Uterus (tissue), 3 donors: ENCODE measurements at regions not wholly inside any gene's neighbourhood (a gene's known extent, or its start where the extent isn't known, plus 50 kb on each side); places are given as distances from the start of the nearest gene placed in this dataset. TPM values are rescaled to one million over a fixed set of nuclear protein-coding genes. Genes with fewer than 3 reads are reported as not detected.
"Not testable (repeated sequence)": the region's sequence is repeated elsewhere in the genome, so short reads cannot be mapped to it uniquely, and the experiment has no call there.

Experiments
- DNase-seq, 2 donors: peaks; one replicate each; pipeline ENCODE4 v3.0.0-alpha.2; 2019 to 2020
- H3K27ac ChIP-seq, 2 donors: fragments of 200-600 bp; sonication (generic); 1 replicate in 1 of 2; 2 replicates in 1 of 2; pipeline ENCODE4 v1.5.1; 2016 to 2018
- H3K27me3 ChIP-seq, 2 donors: fragments of 200-600 bp; sonication (generic); one replicate each; pipeline ENCODE4 v1.5.1; 2018 to 2019; ENCODE audit warnings: control low read depth in 1 of 2
- H3K36me3 ChIP-seq, 2 donors: fragments of 200-600 bp; sonication (generic); one replicate each; pipeline ENCODE4 v1.5.1; 2019; ENCODE audit warnings: control low read depth in 1 of 2
- H3K4me1 ChIP-seq, 2 donors: fragments of 200-600 bp; sonication (generic); one replicate each; pipeline ENCODE4 v1.5.1; 2018 to 2019; ENCODE audit warnings: control low read depth in 1 of 2
- H3K4me3 ChIP-seq, 2 donors: fragments of 200-600 bp; sonication (generic); 1 replicate in 1 of 2; 2 replicates in 1 of 2; pipeline ENCODE4 v1.5.1; 2018 to 2019; ENCODE audit warnings: mild to moderate bottlenecking in 1 of 2
- H3K9me3 ChIP-seq, 2 donors: fragments of 200-600 bp; sonication (generic); one replicate each; pipeline ENCODE4 v1.5.1; 2019; ENCODE audit warnings: control low read depth in 1 of 2
- POLR2A ChIP-seq, 2 donors: fragments of 450-650 bp; IDR thresholded peaks; one replicate each; pipeline ENCODE4 v1.6.1; 2016; ENCODE audit warnings: antibody characterized with exemption in 2 of 2, mild to moderate bottlenecking in 1 of 2, moderate library complexity in 1 of 2
- intact Hi-C: fragments of 100-400 bp; cut with DNase I; formaldehyde crosslinking; loops from one replicate; pipeline ENCODE4 v1.15.1; 2023; ENCODE audit warnings: low total_unique reads
- small RNA-seq: library from RNA; depleted of rRNA; stranded (forward); fragments of <200 nt; gene quantifications from one replicate; pipeline ENCODE3, GENCODE V24; 2016
- TF ChIP-seq, protein P1 (sequence below), 4 experiments: fragments of 200-600 bp in 2 of 4; fragments of 450-650 bp in 2 of 4; sonication (generic) in 2 of 4; IDR thresholded peaks; one replicate each; pipeline ENCODE4 v1.5.1; 2016 to 2019; ENCODE audit warnings: antibody characterized with exemption in 4 of 4, mild to moderate bottlenecking in 2 of 4, moderate library complexity in 1 of 4
- donor health status: DM: yes; HTN: yes; CAD: no.

DNA sequence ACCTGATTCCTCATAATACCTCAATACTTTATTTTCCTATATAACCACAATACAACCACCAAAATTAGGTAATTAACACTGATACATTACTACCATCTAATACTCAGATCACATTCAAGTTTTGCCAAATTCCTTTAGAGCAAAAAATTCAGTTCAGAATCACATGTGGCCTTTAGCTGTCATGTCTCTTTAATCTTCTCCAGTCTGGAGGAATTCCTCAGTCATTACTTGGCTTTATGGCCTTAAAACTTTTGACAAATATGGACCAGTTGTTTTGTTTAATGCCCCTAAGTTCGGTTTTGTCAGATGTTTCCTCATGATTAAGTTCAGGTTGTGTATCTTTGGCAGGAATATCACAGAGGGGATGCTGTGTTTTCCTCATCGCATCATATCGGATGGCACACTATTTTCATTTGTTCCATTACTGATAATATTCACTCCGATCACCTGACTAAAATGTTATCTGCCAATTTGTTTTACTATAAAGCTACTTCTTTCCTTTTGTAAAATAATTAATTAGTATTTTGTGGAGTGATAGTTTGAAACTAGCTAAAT is 51.2 kb upstream of the AKIRIN2 start:
- intact Hi-C loops, result no loop called here
- TF ChIP-seq, protein P1, sequence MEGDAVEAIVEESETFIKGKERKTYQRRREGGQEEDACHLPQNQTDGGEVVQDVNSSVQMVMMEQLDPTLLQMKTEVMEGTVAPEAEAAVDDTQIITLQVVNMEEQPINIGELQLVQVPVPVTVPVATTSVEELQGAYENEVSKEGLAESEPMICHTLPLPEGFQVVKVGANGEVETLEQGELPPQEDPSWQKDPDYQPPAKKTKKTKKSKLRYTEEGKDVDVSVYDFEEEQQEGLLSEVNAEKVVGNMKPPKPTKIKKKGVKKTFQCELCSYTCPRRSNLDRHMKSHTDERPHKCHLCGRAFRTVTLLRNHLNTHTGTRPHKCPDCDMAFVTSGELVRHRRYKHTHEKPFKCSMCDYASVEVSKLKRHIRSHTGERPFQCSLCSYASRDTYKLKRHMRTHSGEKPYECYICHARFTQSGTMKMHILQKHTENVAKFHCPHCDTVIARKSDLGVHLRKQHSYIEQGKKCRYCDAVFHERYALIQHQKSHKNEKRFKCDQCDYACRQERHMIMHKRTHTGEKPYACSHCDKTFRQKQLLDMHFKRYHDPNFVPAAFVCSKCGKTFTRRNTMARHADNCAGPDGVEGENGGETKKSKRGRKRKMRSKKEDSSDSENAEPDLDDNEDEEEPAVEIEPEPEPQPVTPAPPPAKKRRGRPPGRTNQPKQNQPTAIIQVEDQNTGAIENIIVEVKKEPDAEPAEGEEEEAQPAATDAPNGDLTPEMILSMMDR (IDR thresholded peaks at IDR 0.05), result no peak
- TF ChIP-seq POLR2A (IDR thresholded peaks at IDR 0.05), result no peak
- H3K4me3 ChIP-seq, result no peak overlapping the region

DNA sequence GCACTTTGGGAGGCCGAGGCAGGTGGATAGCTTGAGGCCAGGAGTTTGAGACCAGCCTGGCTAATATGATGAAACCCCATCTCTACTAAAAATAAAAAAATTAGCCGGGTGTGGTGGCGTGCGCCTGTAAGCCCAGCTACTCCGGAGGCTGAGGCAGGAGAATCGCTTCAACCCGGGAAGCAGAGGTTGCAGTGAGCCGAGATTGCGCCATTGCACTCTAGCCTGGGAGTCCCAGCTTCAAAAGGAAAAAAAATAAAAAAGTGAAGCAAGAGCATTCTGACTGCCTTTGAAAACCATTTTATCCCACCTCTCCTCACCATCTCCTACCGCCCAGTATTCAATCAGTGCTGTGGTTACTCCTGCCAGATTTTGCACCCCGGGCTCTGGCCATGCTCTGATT is 50.5 kb upstream of the AKIRIN2 start:
- H3K27ac ChIP-seq, intact Hi-C loops, H3K4me1 ChIP-seq, H3K9me3 ChIP-seq, DNase-seq, H3K4me3 ChIP-seq, H3K27me3 ChIP-seq, H3K36me3 ChIP-seq: not testable (repeated sequence)

More for the DNA sequence above, 51.2 kb upstream of the AKIRIN2 start:
- Histone ChIP-seq H3K9me3 (no peaks in the 10 kb centered on the region), H3K4me1 (no peaks in the 10 kb centered on the region), H3K27ac (no peak overlapping the region), H3K27me3 (no peaks in the 10 kb centered on the region), H3K36me3 (no peaks in the 10 kb centered on the region)
- no peak for DNase-seq

Small RNA genes lying in the stretch of these regions (small RNA-seq; reads per million reads assigned to genes)
- gene RF00019 (not detected), gene RN7SL183P (not detected)
